Middle frontal gyrus (tissue), 1 donor: ENCODE measurements at regions not wholly inside any gene's neighbourhood (a gene's known extent, or its start where the extent isn't known, plus 50 kb on each side); places are given as distances from the start of the nearest gene placed in this dataset.

Experiments used
- DNase-seq: peaks from one replicate; pipeline ENCODE4 v3.0.0-alpha.2; 2015; ENCODE audit warnings: low spot score; ENCODE audit errors: extremely low spot score

DNA sequence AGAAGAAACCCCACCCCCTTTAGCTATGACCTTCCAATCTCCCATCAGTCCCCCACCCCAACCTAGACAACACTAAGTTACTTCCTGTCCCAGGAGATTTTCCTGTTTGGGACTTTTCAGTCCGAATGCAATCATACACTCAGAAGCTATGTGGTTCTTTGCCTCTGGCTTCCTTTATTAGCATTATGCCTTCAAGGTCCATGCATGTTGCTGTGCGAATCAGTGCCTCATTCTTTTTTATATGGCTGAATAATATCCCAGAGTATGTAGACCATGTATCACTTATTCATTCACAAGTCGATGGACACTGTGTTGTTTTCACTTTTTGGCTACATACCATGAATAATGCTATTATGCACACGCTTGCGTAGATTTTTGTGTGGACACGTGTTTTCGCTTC lies 292.1 kb upstream of the HDAC4 start:
- DNase-seq: no peak

DNA sequence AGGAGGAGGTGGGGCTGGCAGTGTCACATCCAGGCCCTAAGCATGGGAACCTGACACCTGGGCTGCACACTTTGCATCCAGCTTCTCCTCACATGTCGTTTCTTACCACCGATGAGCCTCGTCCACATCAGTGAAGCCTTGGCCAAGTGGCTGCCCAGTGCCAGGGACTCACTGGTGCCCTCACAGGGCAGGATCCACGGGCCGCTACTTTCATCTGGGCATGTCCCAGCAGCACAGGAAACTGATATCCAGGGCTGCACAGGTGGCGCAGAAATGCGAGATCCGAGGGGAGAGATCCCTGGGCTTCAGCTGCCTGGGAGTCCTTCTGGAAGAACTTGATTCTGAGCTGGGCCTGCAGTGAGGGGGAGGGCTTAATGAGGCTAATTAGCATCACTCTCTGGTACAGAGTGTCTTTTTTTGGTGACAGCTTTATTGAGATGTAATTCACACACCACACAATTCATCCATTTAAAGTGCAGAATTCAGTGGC lies 291.6 kb upstream of the HDAC4 start:
- no peak for DNase-seq

DNA sequence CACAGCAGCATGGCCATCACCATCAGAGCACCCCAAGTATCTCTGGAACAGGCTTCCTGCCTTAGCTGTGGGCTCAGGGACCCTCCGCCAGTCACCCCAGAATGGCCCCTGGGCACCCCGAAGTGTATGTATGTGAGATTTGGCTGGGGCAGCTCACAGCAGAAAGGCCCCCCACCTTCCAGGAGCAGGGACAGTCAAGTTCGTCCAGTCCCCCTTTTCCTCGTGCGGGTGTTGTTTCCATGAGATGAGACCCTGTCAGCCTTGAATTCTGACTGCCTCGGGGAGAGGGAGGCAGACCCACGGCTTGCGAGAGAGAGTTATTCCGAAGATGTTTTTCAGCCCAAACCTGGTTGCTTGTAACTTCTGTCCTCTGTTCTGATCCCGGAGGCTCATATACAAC lies 290.9 kb upstream of the HDAC4 start:
- DNase-seq: no peak

DNA sequence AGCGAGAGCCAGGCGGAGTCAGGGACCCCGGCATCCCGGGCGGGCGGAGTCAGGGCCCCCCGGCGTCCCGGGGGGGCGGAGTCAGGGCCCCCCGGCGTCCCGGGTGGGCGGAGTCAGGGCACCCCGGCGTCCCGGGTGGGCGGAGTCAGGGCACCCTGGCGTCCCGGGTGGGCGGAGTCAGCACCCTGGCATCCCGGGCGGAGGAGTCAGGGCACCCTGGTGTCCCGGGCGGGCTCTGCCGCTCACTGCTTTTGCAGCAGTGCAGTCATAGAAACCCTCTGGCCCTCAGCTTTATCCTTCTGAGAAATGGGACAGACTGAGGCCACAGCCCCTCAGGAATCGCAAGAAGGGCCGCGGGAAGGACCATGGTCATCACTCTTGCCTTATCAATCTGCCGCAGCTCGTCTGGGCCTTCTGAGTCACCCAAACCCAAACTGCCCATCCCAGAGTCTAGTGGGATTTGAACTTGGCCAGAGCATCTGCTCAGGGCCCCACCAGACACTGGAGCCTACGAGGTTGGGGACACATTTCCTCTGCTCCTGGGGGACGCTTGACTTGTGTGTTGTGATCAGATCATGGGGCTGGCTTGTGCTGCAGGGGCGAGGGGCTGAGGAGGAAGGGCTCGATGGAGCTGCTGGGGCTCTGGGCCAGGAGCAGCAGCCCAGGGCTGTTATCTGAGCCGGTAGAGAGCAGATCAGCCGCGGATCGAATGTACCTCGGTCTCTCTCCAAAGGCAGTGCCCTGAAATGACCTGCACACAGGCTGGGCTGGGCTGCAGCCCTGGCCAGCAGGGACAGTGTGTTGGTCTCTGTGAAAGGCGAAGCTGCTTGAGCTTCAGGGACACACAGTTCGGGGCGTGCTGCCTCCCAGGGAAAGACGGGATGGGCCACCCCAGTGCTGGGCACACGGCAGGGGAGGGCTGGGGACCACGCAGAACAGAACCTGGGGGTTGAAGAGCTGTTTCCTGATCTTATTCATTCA lies 290.1 kb upstream of the HDAC4 start:
- DNase-seq: no peak

DNA sequence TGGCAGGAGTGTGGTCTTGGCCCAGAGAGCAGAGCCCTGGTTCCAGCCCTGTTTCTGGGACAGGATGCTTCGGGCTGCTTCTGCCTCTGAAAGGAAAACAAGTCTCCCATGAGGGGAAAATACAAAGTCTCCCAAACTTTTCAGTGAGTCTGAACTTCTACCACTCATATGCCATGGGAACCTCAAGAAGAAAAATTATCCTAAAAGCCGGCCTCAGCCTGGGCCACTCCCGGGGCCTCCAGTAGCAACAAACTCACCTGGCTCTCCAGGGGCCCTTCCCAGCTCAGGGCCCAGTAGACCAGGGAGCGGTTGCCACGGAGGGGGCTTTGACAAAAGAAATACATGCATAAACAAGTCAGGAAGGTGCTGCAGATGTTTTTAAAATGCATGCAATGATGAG lies 289.2 kb upstream of the HDAC4 start:
- DNase-seq: no peak

DNA sequence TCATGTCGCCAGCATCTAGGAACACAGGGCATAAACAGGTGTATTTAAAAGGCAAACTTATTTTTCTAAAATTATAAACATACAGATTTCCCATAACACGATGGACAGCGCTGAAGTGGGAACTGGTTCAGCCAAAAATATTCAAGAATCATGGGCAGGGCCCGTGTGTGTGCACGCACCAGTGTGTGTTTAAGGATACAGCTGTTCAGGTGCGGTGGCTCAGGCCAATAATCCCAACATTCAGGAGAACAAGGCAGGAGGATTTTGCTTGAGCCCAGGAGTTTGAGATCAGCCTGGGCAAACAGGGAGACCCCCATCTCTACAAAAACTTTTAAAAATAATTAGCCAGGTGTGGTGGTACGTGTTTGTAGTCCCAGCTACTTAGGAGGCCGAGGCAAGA lies 288.6 kb upstream of the HDAC4 start:
- no peak for DNase-seq

DNA sequence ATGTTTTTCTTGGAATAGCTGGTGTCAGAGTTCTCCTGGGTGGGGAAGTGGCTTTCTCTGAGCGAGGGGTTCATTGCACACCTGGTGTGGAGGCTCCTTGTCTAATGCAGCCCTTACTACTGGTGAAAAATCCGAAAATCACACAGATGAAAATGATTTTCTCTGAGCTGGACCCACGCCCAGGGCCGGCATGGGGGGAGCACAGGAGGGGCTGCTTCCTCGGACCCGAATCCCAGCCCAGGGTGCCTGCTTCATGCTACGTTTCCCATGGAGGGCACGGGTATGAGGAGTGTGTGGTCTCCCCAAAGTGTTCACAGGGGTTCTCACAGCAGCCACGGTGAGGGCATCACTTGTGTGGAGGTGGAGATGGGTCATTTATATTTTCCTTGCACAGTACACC lies 288.0 kb upstream of the HDAC4 start:
- DNase-seq: no peak

DNA sequence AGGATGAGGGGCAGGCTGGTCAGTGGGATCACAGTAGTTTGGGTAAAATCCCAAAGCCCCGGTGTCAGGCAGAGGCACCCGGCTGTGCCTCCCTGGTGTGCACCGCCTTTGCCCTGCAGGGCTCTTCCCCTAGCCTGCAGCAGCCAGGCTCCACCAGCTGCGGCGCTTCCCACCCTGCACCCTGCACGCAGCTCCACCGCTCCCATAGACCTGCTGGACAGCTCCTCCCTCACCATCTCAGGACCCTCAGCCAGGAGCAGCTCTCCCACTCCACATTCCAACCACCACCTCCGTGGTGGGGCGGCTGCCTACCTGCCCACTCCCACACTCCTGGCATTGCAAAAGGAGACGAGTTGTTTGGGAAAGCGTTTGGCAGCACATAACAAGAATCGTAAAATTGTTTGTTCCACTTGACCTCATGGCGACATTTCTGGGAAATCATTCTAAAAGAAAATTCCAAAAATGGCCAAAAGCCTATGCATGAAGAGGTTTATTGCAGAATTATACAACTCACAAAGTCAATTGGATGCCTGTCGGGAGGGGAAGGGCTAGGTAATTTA lies 287.4 kb upstream of the HDAC4 start:
- no peak for DNase-seq

DNA sequence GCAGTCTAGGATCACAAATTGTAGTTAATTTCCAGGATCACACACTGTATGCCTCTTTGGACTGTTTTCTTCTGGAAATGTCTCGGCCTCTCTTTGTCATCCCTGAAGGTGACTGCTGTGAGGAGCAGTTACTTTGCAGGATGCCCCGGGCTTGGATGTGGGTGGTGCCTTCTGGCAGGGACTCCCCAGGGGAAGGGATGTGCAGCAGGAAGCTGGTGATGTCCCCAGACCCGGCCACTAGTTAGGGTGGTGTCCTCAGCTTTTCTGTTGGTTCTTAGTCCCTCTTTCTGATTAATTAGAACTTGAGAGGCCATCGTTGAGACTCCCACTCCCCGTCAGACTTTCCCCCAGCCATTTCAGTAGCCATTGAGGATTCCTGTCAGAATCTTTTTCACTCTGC lies 286.6 kb upstream of the HDAC4 start:
- DNase-seq: no peak

DNA sequence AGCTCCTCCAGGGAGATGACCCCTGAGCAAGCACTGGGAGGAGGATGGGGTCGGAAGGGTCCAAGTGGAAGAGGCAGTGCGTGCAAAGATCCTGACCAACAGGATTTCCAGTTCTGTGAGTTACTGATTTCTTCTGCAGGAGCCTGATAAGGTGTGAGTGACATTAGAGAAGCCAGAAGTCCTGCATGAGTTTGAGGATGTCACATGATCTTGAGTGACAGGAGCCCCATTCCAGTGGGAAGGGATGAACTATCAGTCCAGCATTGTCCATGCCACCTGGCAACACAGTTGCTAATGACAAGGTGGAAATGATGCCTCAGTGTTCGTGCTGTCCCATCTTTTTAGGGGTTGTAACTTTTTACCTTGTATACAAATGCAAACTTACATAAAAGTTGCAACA lies 285.1 kb upstream of the HDAC4 start:
- no peak for DNase-seq

DNA sequence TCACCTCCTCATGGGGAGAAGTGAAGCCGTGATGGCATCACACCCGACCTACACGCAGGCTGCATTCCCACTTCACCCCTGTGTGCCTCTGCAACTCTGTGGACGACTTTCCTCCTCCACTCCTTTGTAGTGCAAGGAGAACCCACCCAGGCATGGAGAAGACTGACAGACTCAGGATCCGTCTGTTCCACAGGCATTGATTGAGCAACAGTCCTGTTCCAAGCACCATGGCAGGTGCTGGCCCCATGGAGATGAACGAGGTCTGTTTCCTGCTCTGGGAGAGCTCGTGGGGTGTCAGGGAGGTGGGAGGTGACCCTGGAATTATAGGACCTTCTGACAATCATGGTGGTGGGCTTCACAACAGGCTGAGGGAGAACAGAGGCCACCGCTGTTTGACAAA lies 284.7 kb upstream of the HDAC4 start:
- DNase-seq: no peak

DNA sequence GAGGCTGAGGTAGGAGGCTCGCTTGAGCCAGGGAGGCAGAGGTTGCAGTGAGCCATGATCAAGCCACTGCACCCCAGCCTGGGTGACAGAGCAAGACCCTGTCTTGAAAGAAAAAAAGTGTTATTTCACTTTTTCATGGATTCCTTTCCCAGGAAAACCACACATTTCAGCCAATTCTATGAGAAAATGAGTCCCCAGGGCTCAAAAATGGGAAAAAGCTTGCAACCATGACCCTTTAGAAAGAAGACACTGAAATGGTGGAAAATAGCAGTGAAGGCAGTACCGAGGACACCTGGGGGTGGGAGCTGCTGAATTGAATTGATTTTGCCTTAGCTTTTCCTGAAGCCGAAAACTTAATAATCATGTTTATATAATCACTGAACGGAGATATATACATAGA lies 284.2 kb upstream of the HDAC4 start:
- DNase-seq: no peak

DNA sequence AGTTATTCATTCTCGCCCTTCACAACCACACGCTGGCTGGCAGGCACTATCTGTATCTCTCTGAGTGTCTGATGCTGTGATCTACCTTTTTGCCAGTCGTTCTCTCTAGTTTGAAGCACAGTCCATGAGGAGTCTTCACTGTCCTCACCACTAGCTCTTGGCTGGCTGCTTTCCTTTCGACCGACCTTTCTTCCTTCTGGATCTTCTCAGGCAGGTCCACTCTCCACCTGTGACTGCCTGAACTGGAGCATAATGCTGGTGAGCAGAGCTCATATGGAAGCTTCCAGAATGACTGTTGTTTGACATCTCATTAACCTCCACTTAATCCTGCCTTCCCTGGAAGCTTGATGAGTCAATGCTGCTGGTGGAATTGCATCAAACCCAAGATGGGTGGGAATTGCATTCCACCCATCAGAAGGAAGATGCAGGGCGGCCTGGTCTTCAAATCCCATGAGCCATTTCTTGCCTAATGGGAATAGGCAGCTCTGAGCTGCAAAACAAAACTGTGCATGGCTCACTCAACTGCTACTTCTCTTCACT lies 283.5 kb upstream of the HDAC4 start:
- no peak for DNase-seq

DNA sequence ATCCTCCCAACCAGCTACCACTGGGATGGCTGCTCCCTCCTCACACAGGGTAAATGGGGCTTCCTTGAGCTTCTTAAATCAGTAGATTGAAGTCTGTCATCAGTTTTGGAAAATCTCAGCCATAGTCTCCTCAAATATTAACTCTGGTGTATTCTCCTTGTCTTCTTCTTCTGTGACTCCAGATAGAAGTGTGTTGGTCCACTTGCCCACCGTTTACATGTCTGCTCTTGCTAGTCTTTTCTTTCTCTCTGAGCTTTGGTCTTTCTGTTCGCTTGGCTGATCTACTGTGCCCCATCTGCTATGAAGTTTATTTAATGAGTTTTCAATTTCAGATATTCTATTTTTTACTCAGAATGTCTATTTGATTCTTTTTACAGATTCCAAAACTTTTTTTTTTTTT lies 281.7 kb upstream of the HDAC4 start:
- DNase-seq: no peak

DNA sequence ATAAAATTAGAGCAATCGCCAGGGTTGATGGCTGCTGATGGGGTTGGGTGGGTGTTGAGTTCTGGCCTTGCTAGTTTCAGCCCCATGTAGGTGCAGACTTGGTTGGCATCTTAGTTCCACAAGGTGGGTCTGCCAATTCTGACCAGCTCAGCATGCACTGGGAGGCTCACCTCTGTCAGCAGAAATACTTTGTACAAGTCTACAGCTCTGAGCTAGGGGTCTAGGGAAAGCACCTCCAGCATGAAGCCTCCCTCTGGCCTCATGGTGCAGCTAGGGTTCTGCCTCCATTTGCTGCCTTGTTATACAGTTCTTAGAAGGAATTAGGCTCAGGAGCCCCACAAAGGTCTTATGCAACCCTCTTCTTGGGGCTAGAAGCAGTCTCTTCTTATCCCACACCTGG lies 278.9 kb upstream of the HDAC4 start:
- no peak for DNase-seq

DNA sequence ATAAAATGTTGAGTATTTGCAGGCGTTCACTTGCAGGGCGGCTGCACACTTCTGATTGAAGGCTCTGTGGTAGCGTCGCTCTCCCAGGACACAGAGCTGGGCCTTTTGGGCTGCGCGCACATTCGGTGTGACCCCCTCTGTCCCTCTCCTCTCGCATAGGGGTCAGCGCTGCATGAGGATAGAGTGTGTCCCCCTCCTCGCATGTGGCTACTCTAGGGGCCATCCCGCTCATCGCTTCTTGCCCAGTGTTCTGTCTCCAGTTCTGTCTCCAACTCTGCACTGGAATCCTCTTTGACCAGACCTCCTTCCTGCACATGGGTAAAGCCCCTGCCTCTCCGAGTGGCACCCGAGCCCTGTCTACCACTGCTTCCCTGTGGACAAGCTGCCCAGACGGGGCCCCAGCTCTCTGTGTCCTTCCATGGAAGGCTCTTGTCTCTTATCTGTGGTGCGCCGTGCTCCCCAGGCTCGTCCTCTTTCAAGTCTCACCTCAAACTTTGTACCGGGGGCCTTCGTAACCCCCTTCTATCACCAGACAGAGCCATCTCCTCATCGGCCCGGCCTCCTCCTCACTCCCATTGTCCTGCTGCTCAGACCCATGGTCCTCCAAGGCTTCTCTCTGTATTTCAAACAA lies 278.0 kb upstream of the HDAC4 start:
- no peak for DNase-seq

DNA sequence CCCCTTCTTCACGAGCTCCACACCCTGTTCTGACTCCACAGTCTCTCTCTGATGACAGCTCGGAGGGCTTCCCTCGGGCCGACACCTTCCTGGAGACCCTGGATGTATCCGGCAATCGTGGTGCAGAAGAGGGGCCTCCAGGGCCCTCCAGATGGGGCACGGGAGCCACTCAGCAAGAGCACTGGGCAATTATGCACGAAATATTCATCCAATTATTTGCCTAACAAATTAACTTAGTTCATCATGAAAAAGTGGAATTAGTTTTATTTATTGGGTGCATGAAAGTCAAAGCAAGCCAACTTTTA lies 277.3 kb upstream of the HDAC4 start:
- no peak for DNase-seq

DNA sequence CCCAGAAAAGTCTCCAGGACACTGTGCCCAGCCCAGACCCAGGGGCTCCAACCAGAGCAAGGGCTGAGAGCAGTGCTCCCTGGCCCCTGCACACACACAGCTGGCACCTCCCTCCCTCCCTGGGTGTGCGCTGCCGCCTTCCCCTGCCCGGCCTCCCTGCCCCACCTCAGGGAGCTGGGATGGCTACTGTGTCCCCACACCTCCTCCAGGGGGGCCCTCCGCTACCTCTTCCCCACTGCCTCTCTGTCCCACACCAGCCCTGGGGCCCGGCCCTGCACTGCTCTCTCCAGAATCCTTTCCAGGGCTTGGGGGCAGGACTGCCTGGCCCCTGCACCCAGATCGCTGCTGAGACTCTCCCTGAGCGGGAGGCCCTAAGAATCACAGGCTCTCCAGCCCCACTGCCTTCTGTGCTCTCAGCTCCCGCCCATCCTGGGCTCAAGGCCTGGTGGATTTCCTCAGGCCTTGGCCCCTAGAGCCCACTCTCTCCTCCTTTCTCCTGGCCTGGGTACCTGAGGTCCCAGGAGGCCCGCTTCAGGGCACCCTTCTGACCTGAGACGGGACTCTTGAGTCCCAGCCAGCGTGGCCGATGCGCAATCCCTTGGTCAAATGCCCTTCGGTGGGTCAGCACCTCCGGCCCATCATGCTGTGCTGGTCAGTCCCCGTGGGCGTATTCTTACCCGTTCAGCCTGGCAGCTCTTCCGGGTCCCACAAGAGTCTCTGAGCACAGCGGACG lies 276.8 kb upstream of the HDAC4 start:
- no peak for DNase-seq

DNA sequence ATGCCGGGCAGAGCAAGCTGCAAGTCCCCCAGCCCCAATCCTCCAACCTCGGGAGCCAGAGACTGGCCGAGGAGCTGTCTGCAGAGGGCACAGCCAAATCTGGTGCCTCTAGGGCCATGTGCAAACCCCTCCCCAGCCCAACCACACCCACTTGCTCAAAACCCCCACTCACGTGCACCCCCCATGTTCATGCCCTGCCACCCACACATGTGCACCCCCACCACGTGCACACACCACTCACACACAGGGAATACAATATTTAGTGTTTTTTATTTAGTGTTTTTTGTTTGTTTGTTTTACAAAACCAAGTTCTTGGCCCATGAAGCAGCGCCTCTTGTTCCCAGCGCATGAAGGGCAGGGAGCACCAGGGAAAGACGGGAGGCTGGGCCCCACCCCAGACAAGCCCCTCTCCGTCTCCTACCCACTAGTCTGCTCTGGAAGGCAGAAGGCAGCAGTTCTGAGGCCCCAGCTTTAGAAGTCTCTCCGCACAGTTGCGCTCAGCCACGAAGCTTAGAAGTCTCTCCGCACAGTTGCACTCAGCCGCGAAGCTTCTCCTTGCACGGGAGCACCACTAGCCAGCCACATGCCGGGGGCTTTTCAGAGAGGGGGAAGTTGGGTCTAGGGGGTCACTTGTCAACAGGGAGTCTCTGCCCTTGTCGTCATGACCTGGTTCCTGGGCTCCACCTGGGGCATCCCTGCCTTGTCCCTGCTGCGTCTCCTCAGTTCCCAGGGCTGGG lies 276.1 kb upstream of the HDAC4 start:
- DNase-seq: no peak

DNA sequence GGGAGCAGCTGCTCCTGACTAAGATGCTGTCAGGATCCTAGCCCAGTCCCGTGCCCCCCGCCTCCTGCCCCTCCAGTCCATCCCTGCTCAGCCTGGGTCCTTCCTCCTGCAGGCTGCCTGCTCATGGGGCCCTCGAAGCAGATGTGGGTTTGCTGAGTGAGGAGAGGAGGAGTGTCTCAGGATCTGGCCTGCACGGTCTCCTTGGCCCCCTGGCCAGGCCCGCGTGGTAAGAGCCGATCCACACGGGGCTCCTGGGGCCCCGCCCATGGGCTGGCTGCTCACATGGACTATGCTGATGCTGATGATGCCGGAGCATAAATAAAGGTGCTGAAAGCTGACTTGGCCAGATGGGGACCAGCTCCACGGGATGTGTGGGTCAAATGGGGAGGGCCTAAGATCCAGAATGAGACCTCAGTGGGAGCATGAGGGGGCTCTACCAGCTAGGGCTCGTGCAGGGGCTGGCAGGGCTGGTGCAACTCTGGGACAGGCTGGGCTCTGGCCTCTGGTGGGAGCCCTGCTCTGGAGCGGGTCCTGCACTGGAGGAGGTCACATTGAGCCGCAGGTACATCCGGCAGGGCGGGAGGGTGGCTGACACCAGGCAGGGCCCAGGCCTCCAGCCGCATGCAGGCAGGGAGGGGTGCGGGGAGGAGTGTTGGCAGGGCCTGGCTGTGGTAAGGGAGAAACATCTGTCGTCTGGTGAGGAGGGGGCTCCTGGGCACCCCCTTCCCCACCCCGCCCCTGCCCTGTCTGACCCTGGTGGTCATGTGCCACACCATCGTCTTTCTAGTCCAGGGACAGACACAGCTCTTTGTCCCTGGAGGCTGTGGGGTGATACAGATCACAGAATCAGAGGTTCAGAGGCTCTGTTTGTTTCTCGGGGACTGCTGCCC lies 275.3 kb upstream of the HDAC4 start:
- DNase-seq: no peak
